Fibroblast of mammary gland (primary cell): ENCODE measurements at regions not wholly inside any gene's neighbourhood (a gene's known extent, or its start where the extent isn't known, plus 50 kb on each side); places are given as distances from the start of the nearest gene placed in this dataset.
"Not testable (repeated sequence)": the region's sequence is repeated elsewhere in the genome, so short reads cannot be mapped to it uniquely, and the experiment has no call there.

ENCODE experiments used
- DNase-seq: peaks from one replicate; pipeline ENCODE4 v3.0.0-alpha.2; 2010; ENCODE audit warnings: low read depth
- H3K4me3 ChIP-seq: 2 replicates; pipeline ENCODE4 v1.5.1; 2011; ENCODE audit warnings: low read depth, mild to moderate bottlenecking, low read length, moderate library complexity; ENCODE audit not compliant: control insufficient read depth
- CTCF ChIP-seq: conservative IDR thresholded peaks from 2 replicates; pipeline ENCODE4 v1.5.1; 2011; ENCODE audit warnings: low read depth, low read length, inconsistent platforms; ENCODE audit not compliant: control insufficient read depth, insufficient read depth

- no peak overlapping the region for H3K4me3 ChIP-seq
- DNase-seq: no peak
- no peak for TF ChIP-seq CTCF
These were observed 817.0 kb downstream of the CENPC start for GRCh38 chr4:66728280-66728679.

- DNase-seq, H3K4me3 ChIP-seq: not testable (repeated sequence)
These were observed 832.9 kb downstream of the CENPC start for GRCh38 chr4:66712301-66712921.

GRCh38 chr4:66704243-66704642 is 841.1 kb downstream of the CENPC start:
- no peak for TF ChIP-seq CTCF
- H3K4me3 ChIP-seq: no peak overlapping the region
- DNase-seq: no peak

- no peak for DNase-seq
- no peak for TF ChIP-seq CTCF
- H3K4me3 ChIP-seq: no peak overlapping the region
These were observed 850.6 kb downstream of the CENPC start for GRCh38 chr4:66694739-66695138.

- no peak overlapping the region for H3K4me3 ChIP-seq
- TF ChIP-seq CTCF: no peak
- no peak for DNase-seq
These were observed 851.6 kb downstream of the CENPC start for GRCh38 chr4:66693694-66694093.

GRCh38 chr4:66691101-66691500 is 854.2 kb downstream of the CENPC start:
- DNase-seq: no peak
- TF ChIP-seq CTCF: no peak
- H3K4me3 ChIP-seq: no peak overlapping the region

GRCh38 chr4:66688674-66689073 is 856.6 kb downstream of the CENPC start:
- H3K4me3 ChIP-seq: no peak overlapping the region
- peak; percentile 15 for DNase-seq
- TF ChIP-seq CTCF: no peak

GRCh38 chr4:66687459-66687858 is 857.8 kb downstream of the CENPC start:
- no peak for TF ChIP-seq CTCF
- DNase-seq: no peak
- H3K4me3 ChIP-seq: no peak overlapping the region
